ENCODE measurements at regions not wholly inside any gene's neighbourhood (a gene's known extent, or its start where the extent isn't known, plus 50 kb on each side); places are given as distances from the start of the nearest gene placed in this dataset.

DNA sequence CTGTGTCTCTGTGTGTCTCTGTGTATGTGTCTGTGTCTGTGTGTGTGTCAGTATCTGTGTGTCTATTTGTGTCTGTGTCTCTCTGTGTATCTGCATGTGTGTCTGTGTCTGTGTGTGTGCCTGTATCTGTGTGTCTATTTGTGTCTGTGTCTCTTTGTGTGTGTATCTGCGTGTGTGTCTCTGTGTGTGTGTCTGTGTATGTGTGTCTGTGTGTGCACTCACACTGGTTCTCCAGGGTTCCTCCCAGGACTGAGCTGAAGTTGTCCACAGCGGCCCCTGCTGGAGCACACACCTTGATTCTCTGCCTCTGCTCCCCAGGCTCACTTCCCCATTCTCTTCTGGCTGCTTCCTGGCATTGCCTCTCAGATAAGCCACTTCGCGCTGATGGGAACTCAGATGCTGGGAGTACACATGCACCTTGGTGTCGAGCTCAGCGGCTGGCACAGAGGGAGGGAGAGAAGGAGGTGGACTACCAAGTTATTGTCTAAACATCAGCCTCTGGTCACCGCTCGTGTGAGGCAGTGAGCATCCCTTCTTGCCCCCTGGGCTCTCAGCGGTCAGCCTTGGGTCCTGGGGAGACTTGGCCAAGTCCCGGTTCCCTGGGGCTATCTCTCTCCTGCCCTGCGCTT lies 104.9 kb upstream of the NXT1 start (continued):
- TF ChIP-seq, protein P1, sequence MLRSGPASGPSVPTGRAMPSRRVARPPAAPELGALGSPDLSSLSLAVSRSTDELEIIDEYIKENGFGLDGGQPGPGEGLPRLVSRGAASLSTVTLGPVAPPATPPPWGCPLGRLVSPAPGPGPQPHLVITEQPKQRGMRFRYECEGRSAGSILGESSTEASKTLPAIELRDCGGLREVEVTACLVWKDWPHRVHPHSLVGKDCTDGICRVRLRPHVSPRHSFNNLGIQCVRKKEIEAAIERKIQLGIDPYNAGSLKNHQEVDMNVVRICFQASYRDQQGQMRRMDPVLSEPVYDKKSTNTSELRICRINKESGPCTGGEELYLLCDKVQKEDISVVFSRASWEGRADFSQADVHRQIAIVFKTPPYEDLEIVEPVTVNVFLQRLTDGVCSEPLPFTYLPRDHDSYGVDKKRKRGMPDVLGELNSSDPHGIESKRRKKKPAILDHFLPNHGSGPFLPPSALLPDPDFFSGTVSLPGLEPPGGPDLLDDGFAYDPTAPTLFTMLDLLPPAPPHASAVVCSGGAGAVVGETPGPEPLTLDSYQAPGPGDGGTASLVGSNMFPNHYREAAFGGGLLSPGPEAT (IDR thresholded peaks at IDR 0.05; ENCODE audit: low read depth) = no peak
- no peak for TF ChIP-seq FOS (IDR thresholded peaks at IDR 0.05; ENCODE audit: borderline replicate concordance, extremely low read depth, insufficient read length)
- TF ChIP-seq YY1 (IDR thresholded peaks at IDR 0.05; ENCODE audit: low read depth, low read length) = 0 out of 2 replicates have a peak, but pooled peaks have one; percentile 18

DNA sequence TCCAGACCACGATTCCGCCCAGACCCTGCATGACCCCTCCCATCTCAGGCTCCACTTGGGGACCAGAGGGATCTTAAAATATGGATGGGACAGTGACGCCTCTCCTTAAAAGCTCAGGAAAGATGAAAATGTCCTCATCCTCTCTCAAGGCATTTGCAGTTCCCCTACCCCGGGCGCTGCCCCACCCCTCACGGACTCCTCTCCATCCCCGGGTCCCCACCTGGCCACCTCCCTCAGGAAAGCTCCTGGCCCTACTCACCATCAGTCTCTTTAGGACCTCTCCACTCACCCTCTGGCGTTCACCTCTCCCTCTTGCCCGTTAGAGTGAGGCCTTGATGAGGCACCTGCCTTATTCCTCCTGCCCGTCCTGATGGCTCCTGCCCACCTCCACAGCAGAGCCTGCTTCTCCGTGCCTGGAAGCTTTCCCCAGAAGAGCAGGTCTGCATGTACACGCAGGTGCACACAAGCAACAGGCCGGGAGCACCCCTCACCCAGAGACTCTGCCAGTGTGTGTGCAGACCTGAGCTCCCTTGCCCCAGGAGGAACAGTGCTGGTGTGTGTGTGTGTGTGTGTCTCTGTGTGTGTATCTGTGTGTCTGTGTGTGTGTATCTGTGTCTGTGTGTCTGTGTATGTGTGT lies 105.6 kb upstream of the NXT1 start:
- no peak overlapping the region for H3K4me2 ChIP-seq (ENCODE audit: control insufficient read depth, insufficient read depth)
- H4K20me1 ChIP-seq (ENCODE audit: control insufficient read depth, insufficient read depth) = no peaks in the 10 kb centered on the region
- no peak for FAIRE-seq
- no peaks in the 10 kb centered on the region; the same call in 2 of the 3 replicates for H3K9me3 ChIP-seq (replicated peaks; ENCODE audit: control insufficient read depth, insufficient read depth, low read length)
- H3K27me3 ChIP-seq (replicated peaks in 1 of 2; ENCODE audit: control insufficient read depth in 2 of 2, insufficient read depth in 2 of 2, low read length in 1 of 2) = no peaks in the 10 kb centered on the region
- no peak for DNase-seq (ENCODE audit: low read depth, low spot score)
- CTCF ChIA-PET = interaction anchor here (0.8 to 4.7 kb wide), 13 partner anchors 10 to 555 kb away, joined by 3 to 31 read pairs (median 3); no protein-coding TSS in a partner anchor
- no peak overlapping the region for H3K4me3 ChIP-seq
- no peak overlapping the region for H3K9ac ChIP-seq (ENCODE audit: control insufficient read depth, insufficient read depth, low read length)
- BruUV-seq (replicated peaks) = no TSS peak
- H2AFZ ChIP-seq (ENCODE audit: control insufficient read depth, low read depth, low read length) = no peak overlapping the region
- no peak overlapping the region for H3K27ac ChIP-seq (ENCODE audit: control insufficient read depth, insufficient read depth)
- H3K36me3 ChIP-seq (ENCODE audit: control insufficient read depth in 2 of 2, insufficient read depth in 2 of 2, low read length in 1 of 2) = no peaks in the 10 kb centered on the region
- peak; percentile 11; the same call in 2 of the 3 replicates for ATAC-seq
- 47% methylated on average over 13 of the region's 13 CpGs for WGBS (ENCODE audit: insufficient coverage, insufficient replicate concordance, low lambda C conversion rate, missing lambda C conversion rate)
- RAD21 ChIA-PET (ENCODE audit: unreplicated experiment) = interaction anchor here (0.7 to 3.1 kb wide), 5 partner anchors 10 to 553 kb away, joined by 3 to 12 read pairs (median 3); no protein-coding TSS in a partner anchor
- SMC1A ChIA-PET (ENCODE audit: uncharacterized antibody, unreplicated experiment) = interaction anchor here (1.8 kb wide), 1 partner anchor 44 kb away, joined by 4 read pairs; no protein-coding TSS in a partner anchor
- peaks cover 24% of the 10 kb centered on the region for H3K4me1 ChIP-seq (ENCODE audit: control insufficient read depth, insufficient read depth, low read length)
- POLR2A ChIA-PET = no interaction called here
- intact Hi-C loops (cut with micrococcal nuclease; ENCODE audit: unreplicated experiment) = no loop called here
- no peaks in the 10 kb centered on the region for H3K79me2 ChIP-seq (ENCODE audit: control insufficient read depth, insufficient read depth, low read length)
- in situ Hi-C loops (cut with MboI) = loop anchor here (10.0 to 25.0 kb wide), 2 partner anchors 550 to 908 kb away; no protein-coding TSS in a partner anchor
- TF ChIP-seq ZNF24 (IDR thresholded peaks at IDR 0.05) (no peak), RAD51 (IDR thresholded peaks at IDR 0.05) (no peak), RFX5 (IDR thresholded peaks at IDR 0.05; ENCODE audit: low read depth, low read length) (no peak), SREBF1 (IDR thresholded peaks at IDR 0.05; ENCODE audit: low read length) (no peak), BCL3 (IDR thresholded peaks at IDR 0.05; ENCODE audit: borderline replicate concordance, insufficient read depth, low read depth, low read length, poor library complexity, severe bottlenecking) (no peak), TARDBP (IDR thresholded peaks at IDR 0.05; ENCODE audit: borderline replicate concordance) (no peak), RAD21 (IDR thresholded peaks at IDR 0.05; ENCODE audit: insufficient read depth, low read depth, low read length) (no peak), MEF2B (IDR thresholded peaks at IDR 0.05; ENCODE audit: partially characterized antibody, poor library complexity, severe bottlenecking) (no peak), SRF (IDR thresholded peaks at IDR 0.05; ENCODE audit: low read depth in 2 of 2, low read length in 2 of 2) (no peak), PBX3 (IDR thresholded peaks at IDR 0.05; ENCODE audit: insufficient replicate concordance, low read depth, low read length) (no peak), SPI1 (IDR thresholded peaks at IDR 0.05; ENCODE audit: borderline replicate concordance, insufficient read depth, low read depth, low read length) (no peak), FOS (IDR thresholded peaks at IDR 0.05; ENCODE audit: borderline replicate concordance, extremely low read depth, insufficient read length) (no peak), JUND (IDR thresholded peaks at IDR 0.05; ENCODE audit: low read depth, low read length) (no peak)

All from GM12878 (cell line).